OCI-LY1 (cell line): ENCODE measurements at regions not wholly inside any gene's neighbourhood (a gene's known extent, or its start where the extent isn't known, plus 50 kb on each side); places are given as distances from the start of the nearest gene placed in this dataset.

Experiments
- H2AFZ ChIP-seq: fragments of 200-600 bp; sonication (generic), shearing (Covaris generic); 2 replicates; pipeline ENCODE4 v1.6.0; 2014; ENCODE audit warnings: antibody characterized with exemption, mild to moderate bottlenecking, low read length
- H3F3A ChIP-seq: fragments of 200-600 bp; sonication (generic), shearing (Covaris generic); 2 replicates; pipeline ENCODE4 v1.6.0; 2014; ENCODE audit warnings: mild to moderate bottlenecking, antibody characterized with exemption, low read length, moderate library complexity; ENCODE audit not compliant: insufficient read depth
- H3K27ac ChIP-seq: fragments of 200-600 bp; sonication (generic); 2 replicates; pipeline ENCODE4 v1.5.1; 2014; ENCODE audit warnings: low read length, mixed run types, mild to moderate bottlenecking, low read depth; ENCODE audit not compliant: poor library complexity, severe bottlenecking
- H3K27me3 ChIP-seq: fragments of 200-600 bp; sonication (generic); 2 replicates; pipeline ENCODE4 v1.6.0; 2014; ENCODE audit warnings: antibody characterized with exemption, mild to moderate bottlenecking, low read length, moderate library complexity; ENCODE audit not compliant: insufficient read depth
- H3K36me3 ChIP-seq: fragments of 200-600 bp; sonication (generic); 2 replicates; pipeline ENCODE4 v1.6.1; 2014; ENCODE audit warnings: mild to moderate bottlenecking, antibody characterized with exemption, low read length, moderate library complexity, mixed read lengths; ENCODE audit not compliant: insufficient read depth
- H3K4me1 ChIP-seq: fragments of 200-600 bp; sonication (generic); 2 replicates; pipeline ENCODE4 v1.5.1; 2014; ENCODE audit warnings: mild to moderate bottlenecking, low read length, moderate library complexity; ENCODE audit not compliant: insufficient read depth, severe bottlenecking
- H3K4me2 ChIP-seq: fragments of 200-600 bp; sonication (generic), shearing (Covaris generic); 2 replicates; pipeline ENCODE4 v1.6.1; 2014; ENCODE audit warnings: low read length
- H3K4me3 ChIP-seq: fragments of 200-600 bp; sonication (generic); 2 replicates; pipeline ENCODE4 v1.5.1; 2014; ENCODE audit warnings: low read length, low read depth, mild to moderate bottlenecking, mixed read lengths; ENCODE audit not compliant: poor library complexity, severe bottlenecking
- H3K79me2 ChIP-seq: fragments of 200-600 bp; shearing (Covaris generic); 2 replicates; pipeline ENCODE4 v1.6.1; 2016; ENCODE audit warnings: mixed run types, low read length, mixed read lengths; ENCODE audit not compliant: insufficient read depth
- H3K9ac ChIP-seq: fragments of 200-600 bp; sonication (generic), shearing (Covaris generic); 2 replicates; pipeline ENCODE4 v1.6.1; 2014; ENCODE audit warnings: mild to moderate bottlenecking, low read length, mixed read lengths
- H3K9me2 ChIP-seq: fragments of 200-600 bp; sonication (generic), shearing (Covaris generic); 2 replicates; pipeline ENCODE4 v1.6.1; 2014; ENCODE audit warnings: low read depth, mild to moderate bottlenecking, low read length, mixed read lengths
- H3K9me3 ChIP-seq: fragments of 200-600 bp; shearing (Covaris generic); 2 replicates; pipeline ENCODE4 v1.6.1; 2014; ENCODE audit warnings: low read length, mixed read lengths
- H4K20me1 ChIP-seq: fragments of 200-600 bp; sonication (generic), shearing (Covaris generic); 2 replicates; pipeline ENCODE4 v1.6.0; 2016; ENCODE audit warnings: mild to moderate bottlenecking, low read length; ENCODE audit not compliant: insufficient read depth
- EZH2 ChIP-seq: fragments of 200-600 bp; sonication (generic), shearing (Covaris generic); IDR thresholded peaks from 2 replicates; pipeline ENCODE4 v1.8.0; 2017; ENCODE audit warnings: borderline replicate concordance, mixed run types, mild to moderate bottlenecking, antibody characterized with exemption, low read length, moderate library complexity, mixed read lengths
- TF ChIP-seq, protein P1 (sequence below): fragments of 200-600 bp; sonication (generic), shearing (Covaris generic); IDR thresholded peaks from 2 replicates; pipeline ENCODE4 v1.5.1; 2017; ENCODE audit warnings: mild to moderate bottlenecking, antibody characterized with exemption, low read length, moderate library complexity, mixed read lengths

DNA sequence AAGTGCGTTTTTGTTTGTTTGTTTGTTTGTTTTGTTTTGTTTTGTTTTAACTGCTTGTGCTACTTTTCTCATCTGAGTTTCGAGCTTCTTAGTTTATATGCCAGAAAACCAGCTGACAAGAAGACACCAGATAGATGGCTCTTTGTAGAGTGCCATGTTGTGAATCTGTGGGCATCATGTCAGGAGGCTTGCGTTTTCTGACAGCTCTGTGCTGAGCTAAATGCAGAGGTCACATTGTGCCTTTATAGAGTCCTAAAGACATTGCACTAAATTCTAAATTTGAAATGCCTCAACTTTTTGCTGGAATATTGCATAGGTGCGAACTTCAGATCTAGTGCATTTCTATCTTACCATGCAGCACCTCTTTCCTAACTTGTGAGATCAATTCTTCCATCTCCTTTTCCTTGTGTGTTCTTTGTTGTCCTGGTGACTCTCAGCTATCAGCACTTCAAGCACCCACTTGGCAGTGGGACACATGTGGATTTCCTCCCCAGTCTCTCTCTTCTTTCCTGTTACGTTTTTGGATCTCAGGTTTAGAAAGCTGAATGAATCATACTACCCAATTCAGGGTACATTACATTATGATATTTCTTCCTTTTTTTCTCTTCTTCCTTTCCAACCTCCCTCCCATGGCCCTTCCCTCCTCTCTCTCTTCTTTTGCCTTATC lies 379.0 kb upstream of the RPS23 start:
- no peak overlapping the region for H3K4me2 ChIP-seq
- no peaks in the 10 kb centered on the region for H3K4me1 ChIP-seq
- H3K27me3 ChIP-seq = no peaks in the 10 kb centered on the region
- no peaks in the 10 kb centered on the region for H3K79me2 ChIP-seq
- H3F3A ChIP-seq = no peaks in the 10 kb centered on the region
- no peak overlapping the region for H3K4me3 ChIP-seq
- H3K9me3 ChIP-seq = no peaks in the 10 kb centered on the region
- H3K27ac ChIP-seq = no peak overlapping the region
- H3K9me2 ChIP-seq = no peaks in the 10 kb centered on the region
- H4K20me1 ChIP-seq = no peaks in the 10 kb centered on the region
- H2AFZ ChIP-seq = no peak overlapping the region
- TF ChIP-seq EZH2 = no peak
- TF ChIP-seq, protein P1, sequence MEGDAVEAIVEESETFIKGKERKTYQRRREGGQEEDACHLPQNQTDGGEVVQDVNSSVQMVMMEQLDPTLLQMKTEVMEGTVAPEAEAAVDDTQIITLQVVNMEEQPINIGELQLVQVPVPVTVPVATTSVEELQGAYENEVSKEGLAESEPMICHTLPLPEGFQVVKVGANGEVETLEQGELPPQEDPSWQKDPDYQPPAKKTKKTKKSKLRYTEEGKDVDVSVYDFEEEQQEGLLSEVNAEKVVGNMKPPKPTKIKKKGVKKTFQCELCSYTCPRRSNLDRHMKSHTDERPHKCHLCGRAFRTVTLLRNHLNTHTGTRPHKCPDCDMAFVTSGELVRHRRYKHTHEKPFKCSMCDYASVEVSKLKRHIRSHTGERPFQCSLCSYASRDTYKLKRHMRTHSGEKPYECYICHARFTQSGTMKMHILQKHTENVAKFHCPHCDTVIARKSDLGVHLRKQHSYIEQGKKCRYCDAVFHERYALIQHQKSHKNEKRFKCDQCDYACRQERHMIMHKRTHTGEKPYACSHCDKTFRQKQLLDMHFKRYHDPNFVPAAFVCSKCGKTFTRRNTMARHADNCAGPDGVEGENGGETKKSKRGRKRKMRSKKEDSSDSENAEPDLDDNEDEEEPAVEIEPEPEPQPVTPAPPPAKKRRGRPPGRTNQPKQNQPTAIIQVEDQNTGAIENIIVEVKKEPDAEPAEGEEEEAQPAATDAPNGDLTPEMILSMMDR = no peak
- no peak overlapping the region for H3K9ac ChIP-seq
- no peaks in the 10 kb centered on the region for H3K36me3 ChIP-seq

DNA sequence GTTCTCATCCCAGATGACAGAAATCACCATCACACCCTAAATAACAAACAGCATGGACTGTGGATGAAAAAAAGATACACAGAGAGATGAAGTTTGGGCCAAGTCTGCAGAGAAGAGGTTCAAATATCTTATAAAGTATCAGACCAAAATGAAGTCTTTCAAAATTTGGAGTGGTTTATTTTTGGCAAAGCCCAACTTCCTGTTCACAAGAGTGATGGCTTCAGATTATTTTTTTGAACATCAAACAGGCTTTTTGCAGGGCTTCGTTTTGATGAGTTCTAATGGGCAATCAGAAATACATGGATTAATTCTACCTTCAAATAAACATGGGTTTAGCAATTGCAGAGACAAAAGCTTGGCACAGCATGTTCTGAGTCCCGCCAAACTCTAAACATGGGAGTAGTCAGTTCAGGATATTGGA lies 378.2 kb upstream of the RPS23 start:
- Histone ChIP-seq H4K20me1 (no peaks in the 10 kb centered on the region), H3K4me3 (no peak overlapping the region), H3F3A (no peaks in the 10 kb centered on the region), H3K27ac (no peak overlapping the region), H3K9me3 (no peaks in the 10 kb centered on the region), H3K9ac (no peak overlapping the region), H3K4me1 (no peaks in the 10 kb centered on the region), H3K36me3 (no peaks in the 10 kb centered on the region), H3K4me2 (no peak overlapping the region), H3K9me2 (no peaks in the 10 kb centered on the region), H3K27me3 (no peaks in the 10 kb centered on the region), H3K79me2 (no peaks in the 10 kb centered on the region), H2AFZ (no peak overlapping the region)
- TF ChIP-seq EZH2 = no peak
- TF ChIP-seq, protein P1 = no peak

DNA sequence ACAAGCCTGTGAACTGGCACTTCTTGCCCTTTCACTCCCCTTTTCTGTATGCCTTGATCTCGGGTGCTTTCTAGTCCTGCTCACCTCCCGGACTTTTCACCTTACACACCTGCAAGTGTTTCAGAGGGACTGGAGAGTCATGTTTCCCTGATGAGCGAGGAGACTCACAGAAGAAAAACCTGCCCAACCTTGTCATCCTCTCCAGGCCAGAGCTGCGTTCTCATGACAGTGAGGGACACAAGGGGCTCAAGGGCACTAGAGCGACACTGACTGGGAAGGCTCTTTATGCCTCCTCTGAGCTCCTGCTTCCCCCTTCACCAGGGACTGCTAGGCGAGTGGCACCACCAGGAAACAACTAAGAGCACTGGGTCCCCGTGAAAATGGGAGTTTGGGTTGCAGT lies 376.9 kb upstream of the RPS23 start:
- H3K9ac ChIP-seq = no peak overlapping the region
- H3F3A ChIP-seq = no peaks in the 10 kb centered on the region
- no peaks in the 10 kb centered on the region for H3K36me3 ChIP-seq
- no peaks in the 10 kb centered on the region for H3K9me2 ChIP-seq
- no peak overlapping the region for H3K4me2 ChIP-seq
- H3K9me3 ChIP-seq = no peaks in the 10 kb centered on the region
- H3K4me3 ChIP-seq = no peak overlapping the region
- TF ChIP-seq, protein P1 = no peak
- TF ChIP-seq EZH2 = no peak
- no peak overlapping the region for H3K27ac ChIP-seq
- H2AFZ ChIP-seq = no peak overlapping the region
- no peaks in the 10 kb centered on the region for H3K4me1 ChIP-seq
- no peaks in the 10 kb centered on the region for H3K27me3 ChIP-seq
- H3K79me2 ChIP-seq = no peaks in the 10 kb centered on the region
- no peaks in the 10 kb centered on the region for H4K20me1 ChIP-seq
